CD4-positive, alpha-beta T cell treated with Interleukin-4 for 1 hour (primary cell): ENCODE measurements at regions not wholly inside any gene's neighbourhood (a gene's known extent, or its start where the extent isn't known, plus 50 kb on each side); places are given as distances from the start of the nearest gene placed in this dataset.

Experiments used
- DNase-seq, 2 donors: peaks; one replicate each; pipeline ENCODE4 v3.0.0-alpha.2; 2020 to 2022

DNA sequence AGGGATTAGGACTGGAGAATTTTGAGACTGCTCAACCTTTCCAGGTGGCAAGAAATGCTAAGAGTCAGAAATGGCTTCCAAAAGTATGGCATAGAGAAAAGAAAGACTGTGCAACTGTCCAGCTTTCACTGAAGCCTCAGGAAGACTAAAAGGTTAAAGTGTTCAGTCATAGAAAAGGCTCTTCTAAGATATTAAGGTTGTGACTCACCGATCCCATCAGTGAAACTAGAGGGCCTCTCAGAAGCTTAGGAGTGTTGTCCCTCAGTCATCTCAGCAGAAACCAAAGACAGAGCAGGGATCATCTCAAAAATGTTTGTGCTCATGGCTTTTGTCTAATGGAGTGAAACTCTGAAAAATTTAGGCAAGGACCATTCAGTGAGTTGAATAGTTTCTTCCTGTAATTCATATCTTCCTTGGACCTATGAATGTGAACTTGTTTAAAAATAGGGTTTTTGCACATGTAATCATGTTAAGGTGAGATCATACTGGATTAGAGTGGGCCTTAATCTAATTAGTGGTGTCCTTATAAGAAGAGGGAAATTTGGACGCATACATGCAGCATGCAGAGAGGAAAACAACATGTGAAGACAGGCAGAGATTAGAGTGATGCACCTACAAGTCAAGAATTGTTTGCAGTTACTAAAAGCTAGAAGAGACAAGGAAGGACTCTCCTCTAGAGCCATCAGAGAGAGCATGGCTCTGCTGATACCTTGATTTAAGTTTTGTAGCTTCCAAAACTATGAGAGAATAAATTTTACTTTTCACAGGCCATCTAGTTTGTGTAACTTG lies 71.3 kb downstream of the RPE65 start:
- DNase-seq, result no peak

GRCh38 chr1:68377098-68377497 lies 72.7 kb downstream of the RPE65 start:
- DNase-seq, result no peak

GRCh38 chr1:68376441-68376840 lies 73.3 kb downstream of the RPE65 start:
- no peak for DNase-seq

DNA sequence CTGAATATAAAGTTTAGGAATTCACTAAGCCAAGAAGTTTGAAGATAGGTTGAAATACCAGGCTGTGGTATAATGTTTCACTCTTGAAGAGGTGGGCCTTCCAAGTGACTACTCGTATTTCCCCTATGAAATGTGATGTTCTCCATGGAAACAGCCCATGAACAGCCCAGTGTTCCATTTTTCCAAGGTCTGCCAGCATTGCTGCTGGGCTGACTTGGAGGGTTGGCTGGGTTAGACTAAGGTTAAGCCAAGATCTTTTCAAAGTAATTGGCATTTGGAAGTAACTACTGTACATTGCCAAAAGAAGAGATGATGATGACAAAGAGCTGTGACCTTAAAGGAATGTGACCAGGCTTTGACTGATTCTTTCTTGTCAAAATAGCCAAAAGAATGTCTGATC lies 73.8 kb downstream of the RPE65 start:
- DNase-seq, result no peak

DNA sequence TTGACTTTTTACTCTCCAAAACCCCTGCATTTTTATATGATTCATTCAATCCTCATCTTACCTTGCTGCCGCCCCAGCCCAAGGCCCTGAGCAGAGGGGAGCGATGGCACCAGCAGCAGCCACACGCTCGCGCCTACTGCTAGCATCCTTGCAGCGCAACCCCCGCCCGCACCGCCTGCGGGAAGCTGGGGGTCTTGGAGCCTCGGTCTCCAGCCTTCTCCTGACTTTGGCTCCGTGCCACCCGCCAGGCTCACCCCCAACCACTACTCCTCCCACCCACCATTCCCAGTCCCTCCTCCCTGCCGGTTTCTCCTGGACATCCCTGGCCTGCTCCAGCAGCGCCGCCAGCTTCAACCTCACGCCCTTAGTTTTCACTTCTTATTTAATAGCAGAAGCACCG lies 76.6 kb downstream of the RPE65 start:
- DNase-seq, result no peak

GRCh38 chr1:68372487-68372886 lies 77.3 kb downstream of the RPE65 start:
- no peak for DNase-seq

GRCh38 chr1:68370101-68370915 lies 79.4 kb downstream of the RPE65 start:
- no peak for DNase-seq

GRCh38 chr1:68366572-68366971 lies 83.2 kb downstream of the RPE65 start:
- DNase-seq, result no peak

- no peak for DNase-seq
Measured at GRCh38 chr1:68365709-68366382, 83.9 kb downstream of the RPE65 start.

DNA sequence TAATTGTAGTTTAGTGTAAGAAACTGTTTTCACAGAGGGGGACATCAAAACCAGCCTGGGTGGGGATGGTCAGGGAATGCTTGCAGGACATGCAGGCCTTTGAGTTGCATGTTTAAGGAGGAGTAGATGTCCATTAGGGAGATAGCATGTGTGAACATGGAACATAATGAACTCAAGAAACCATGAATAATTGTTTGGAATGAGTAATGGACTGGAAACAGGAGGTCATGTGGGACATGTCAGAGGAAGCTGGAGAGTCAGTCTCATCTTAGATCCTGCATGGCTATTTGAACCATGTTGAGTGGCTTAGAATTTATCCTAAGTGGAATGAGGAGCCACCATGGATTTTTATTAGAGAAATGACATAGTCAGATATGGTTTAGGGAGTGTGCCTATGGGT lies 86.4 kb downstream of the RPE65 start:
- no peak for DNase-seq

DNA sequence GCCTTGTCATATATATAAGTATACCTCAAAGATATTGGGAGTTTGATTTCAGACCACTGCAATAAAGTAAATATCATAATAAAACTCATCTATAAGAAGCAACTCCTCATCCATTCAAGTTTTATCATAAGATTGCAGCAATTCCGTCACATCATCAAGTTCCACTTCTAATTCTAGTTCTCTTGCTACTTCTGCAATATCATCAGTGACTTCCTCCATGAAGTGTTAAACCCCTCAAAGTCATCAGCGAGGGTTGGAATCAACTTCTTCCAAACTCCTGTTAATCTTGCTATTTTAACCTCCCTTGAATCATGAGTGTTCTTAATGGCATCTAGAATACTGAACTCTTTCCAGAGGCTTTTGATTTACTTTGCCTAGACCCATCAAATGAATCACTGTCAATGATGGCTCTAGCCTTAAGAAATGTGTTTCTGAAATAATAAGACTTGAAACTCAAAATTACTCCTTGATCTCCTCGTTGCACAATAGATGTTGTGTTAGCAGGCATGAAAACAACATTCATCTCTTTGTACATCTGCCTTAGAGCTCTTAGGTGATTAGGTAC lies 88.3 kb downstream of the RPE65 start:
- DNase-seq, result no peak

DNA sequence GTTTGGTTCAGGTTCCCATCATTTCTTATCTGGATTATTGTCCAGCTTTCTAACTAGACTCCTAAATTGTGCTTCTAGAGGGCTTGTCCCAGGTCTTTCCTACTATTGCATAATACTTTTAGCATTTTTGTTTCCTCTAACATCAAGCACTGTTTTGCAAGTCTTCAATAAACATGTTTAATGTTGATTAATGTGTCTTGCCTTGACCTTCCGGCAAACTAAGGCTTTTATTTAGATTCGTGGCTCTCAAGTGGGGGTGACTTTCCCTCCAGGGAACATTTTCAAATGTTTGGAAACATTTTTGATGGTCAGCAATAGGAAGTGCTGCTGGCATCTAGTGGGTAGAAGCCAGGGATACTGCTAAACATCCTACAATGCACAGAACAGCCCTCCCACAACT lies 90.7 kb downstream of the RPE65 start:
- DNase-seq, result no peak

GRCh38 chr1:68358439-68358838 lies 91.3 kb downstream of the RPE65 start:
- no peak for DNase-seq

- DNase-seq, result no peak
Measured at GRCh38 chr1:68355614-68356013, 94.1 kb downstream of the RPE65 start.

DNA sequence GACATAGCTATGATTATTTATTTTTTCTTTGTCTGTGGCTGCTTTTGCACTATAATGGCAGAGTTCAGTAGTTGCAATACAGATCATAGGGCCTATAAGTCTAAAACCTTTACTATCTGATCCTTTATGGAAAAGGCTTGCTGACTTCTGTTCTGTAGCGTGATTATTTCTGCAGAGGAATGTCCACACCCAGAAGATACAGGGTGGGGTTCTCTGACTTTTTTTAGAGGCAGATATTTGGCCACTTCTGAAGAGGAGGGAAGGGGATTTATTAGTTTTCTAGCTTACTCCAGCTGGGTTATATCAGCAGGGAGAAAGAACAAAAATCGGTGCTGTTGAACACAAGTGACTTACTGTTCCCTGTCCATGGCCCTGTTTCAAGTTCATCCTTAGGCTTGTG lies 97.6 kb downstream of the RPE65 start:
- DNase-seq, result no peak

DNA sequence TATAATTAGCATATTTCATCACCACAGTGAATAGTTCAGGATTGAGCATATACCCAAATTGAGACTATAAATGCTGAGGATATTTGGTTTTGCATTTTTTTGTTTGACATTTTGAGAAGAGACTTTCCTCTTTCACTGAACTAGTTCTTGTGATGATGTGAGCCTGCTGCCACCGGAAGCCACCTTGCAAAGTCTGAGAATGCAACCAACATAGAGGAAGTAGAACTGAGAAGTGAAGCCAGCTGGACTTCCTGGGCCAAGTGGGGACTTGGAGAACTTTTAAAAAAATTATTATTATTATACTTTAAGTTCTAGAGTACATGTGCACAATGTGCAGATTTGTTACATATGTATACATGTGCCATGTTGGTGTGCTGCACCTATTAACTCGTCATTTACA lies 102.3 kb downstream of the RPE65 start:
- DNase-seq, result peak in 1 of 2 donors; percentile 59

DNA sequence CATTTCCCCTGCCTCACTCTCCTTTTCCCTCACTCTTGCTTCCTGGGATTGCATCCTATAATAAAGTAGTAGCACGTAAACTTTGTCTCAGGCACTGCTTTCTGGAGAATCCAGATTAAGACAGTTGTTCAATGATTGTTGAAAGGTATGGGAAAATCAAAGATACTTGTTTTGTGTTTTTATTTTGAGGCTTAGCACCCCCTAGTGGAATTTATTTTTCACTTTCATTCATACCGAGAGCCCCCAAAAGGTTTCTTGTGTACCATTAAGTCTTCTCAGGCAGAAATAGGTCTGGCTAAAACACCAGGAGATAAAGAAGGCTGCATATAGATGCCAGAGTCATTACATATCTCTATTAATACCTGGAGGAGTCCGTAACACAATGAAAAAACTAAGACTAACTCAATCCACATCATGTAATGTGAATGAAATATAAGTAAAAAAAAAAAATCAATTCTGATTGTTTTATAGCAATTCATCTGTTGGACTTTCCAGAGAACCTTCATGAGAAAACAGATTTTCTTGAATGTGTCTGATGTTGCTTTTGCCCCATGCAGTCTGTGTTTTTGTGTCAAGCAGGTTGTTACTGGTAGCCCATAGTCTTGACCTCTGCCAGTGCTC lies 103.5 kb downstream of the RPE65 start:
- no peak for DNase-seq

DNA sequence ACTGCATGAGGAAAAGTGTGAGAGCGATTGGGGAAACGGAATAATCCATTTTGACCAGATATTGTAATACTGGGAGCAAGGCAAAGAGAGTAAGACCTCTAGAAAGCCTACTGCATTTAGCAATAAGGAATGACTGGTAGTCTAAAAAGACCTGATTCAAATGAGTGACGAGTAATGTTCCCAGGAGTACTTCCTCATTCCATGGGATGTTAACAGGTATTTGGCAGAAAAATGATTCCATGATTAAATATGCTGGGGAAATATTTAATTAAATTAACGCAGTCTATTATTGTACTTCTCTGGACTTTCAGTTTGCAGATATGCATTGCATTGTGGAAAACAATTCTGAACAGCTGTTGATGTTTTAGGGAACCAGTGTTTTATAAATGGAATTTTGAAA lies 105.5 kb downstream of the RPE65 start:
- DNase-seq, result no peak

DNA sequence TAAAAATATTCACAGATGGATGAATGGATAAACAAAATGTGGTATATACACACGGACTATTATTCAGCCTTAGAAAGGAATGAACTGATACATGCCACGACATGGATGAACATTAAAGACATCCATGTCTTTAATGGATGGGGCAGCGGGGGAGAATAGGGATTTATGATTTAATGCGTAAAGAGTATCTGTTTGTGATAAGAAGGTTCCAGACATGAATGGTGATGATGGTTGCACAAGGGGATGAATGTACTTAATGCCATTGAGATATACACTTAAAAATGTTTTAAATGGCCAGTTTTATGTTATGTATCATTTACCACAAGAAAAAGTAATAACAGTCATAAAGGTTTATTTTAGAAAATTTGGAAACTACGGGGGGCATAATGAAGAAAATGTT lies 108.6 kb upstream of the WLS start:
- no peak for DNase-seq

GRCh38 chr1:68339505-68339904 lies 107.2 kb upstream of the WLS start:
- no peak for DNase-seq

DNA sequence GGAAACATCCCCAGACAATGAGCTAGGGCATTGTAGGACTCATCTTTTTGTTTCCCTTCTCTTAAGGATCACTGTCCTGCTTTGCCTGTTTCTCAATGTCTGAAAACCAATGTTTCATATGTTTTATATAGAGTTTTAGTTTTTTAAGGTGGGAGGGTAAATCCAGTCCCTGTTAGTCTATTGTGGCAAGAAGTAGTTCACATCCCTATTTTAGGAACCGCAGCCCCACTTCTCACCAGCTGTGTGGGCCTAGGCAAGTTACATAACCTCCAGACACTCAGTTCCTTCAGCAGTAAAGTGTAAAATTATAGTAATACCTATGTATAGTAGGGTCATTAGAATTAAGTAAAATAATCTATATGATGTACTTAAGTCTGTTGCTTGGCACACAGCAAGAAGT lies 105.8 kb upstream of the WLS start:
- DNase-seq, result peak in 1 of 2 donors; percentile 20

DNA sequence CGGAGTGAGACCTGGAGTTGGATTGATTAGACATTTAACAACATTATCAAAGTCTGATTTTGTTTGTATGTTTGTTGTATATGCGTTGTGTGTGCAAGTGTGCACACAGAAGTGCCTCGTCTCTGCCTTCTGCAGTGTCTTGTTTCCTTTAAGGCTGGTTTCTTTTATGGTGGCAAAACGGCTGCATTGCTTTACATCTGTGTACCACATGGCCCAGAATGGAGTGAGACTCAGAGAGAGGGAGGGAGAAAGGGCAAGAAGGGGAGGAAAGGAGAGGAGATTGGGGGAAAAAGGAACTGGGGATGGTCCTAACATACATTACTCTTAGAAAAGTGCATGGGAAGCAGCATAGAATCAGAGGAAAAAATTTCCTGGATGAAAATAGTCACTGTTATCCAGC lies 99.7 kb upstream of the WLS start:
- no peak for DNase-seq
